Epithelial cell of proximal tubule (primary cell): ENCODE measurements at regions not wholly inside any gene's neighbourhood (a gene's known extent, or its start where the extent isn't known, plus 50 kb on each side); places are given as distances from the start of the nearest gene placed in this dataset.

Experiments used
- DNase-seq: peaks from one replicate; pipeline ENCODE4 v3.0.0-alpha.2; 2011; ENCODE audit warnings: low read depth
- H3K4me3 ChIP-seq: 2 replicates; pipeline ENCODE4 v1.5.1; 2011; ENCODE audit warnings: low read depth, mild to moderate bottlenecking, low read length
- TF ChIP-seq, protein P1 (sequence below): conservative IDR thresholded peaks from 2 replicates; pipeline ENCODE4 v1.5.1; 2012; ENCODE audit warnings: low read depth, mild to moderate bottlenecking, low read length

DNA sequence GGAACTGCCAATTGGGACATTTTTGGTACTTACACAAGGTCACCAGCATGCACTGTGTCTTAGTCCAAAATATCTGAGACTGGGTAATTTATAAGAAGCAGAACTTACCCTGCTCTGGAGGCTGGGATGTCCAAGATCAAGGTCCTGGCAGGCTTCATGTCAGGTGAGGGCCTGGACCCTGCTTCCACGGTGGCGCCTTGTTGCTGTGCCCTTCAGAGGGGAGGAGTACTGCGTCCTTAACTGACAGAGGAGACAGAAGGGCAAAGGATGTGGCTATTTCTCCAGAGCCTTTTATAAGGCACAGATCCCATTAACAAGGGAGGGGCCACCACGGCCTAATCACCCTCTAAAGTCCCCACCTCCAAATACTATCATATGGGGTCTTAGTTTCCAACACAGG, 178.9 kb downstream of the C16orf95 start:
- no peak for DNase-seq
- TF ChIP-seq, protein P1, sequence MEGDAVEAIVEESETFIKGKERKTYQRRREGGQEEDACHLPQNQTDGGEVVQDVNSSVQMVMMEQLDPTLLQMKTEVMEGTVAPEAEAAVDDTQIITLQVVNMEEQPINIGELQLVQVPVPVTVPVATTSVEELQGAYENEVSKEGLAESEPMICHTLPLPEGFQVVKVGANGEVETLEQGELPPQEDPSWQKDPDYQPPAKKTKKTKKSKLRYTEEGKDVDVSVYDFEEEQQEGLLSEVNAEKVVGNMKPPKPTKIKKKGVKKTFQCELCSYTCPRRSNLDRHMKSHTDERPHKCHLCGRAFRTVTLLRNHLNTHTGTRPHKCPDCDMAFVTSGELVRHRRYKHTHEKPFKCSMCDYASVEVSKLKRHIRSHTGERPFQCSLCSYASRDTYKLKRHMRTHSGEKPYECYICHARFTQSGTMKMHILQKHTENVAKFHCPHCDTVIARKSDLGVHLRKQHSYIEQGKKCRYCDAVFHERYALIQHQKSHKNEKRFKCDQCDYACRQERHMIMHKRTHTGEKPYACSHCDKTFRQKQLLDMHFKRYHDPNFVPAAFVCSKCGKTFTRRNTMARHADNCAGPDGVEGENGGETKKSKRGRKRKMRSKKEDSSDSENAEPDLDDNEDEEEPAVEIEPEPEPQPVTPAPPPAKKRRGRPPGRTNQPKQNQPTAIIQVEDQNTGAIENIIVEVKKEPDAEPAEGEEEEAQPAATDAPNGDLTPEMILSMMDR, result no peak
- no peak overlapping the region for H3K4me3 ChIP-seq

GRCh38 chr16:87138738-87139267, 178.4 kb downstream of the C16orf95 start:
- DNase-seq, result no peak
- TF ChIP-seq, protein P1, result no peak
- H3K4me3 ChIP-seq, result no peak overlapping the region

GRCh38 chr16:87140211-87141200, 176.7 kb downstream of the C16orf95 start:
- TF ChIP-seq, protein P1, result no peak
- H3K4me3 ChIP-seq, result no peak overlapping the region
- no peak for DNase-seq

- TF ChIP-seq, protein P1, result no peak
- no peak for DNase-seq
- no peak overlapping the region for H3K4me3 ChIP-seq
Observed at GRCh38 chr16:87141402-87141801, 175.8 kb downstream of the C16orf95 start.

DNA sequence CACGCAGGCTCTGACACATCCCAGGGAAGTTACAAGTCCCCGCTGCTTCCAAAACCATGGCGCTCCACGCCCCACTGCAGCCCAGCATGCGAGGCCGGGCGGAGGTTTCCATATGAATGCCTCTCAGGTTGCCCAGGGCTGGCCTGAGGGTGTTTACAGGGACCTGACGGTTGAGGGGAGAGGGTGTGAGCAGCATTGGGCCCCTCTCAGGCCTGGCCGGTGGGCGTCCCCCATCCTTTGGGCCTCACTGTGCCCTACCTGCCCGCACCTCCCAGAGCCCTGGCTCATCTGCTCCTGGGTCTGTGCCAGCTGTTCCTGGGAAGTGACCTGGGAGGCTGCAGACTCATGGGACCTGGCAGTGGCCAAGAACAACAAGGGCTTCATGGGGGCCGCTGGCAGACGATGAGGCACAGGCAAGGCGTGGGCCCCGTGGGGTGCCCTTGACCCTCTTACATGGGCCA, 173.5 kb downstream of the C16orf95 start:
- TF ChIP-seq, protein P1, result no peak
- H3K4me3 ChIP-seq, result no peak overlapping the region
- DNase-seq, result no peak

- H3K4me3 ChIP-seq, result no peak overlapping the region
- TF ChIP-seq, protein P1, result no peak
- DNase-seq, result no peak
Observed at GRCh38 chr16:87144232-87144631, 173.0 kb downstream of the C16orf95 start.
